GM12878 (cell line): ENCODE measurements at regions not wholly inside any gene's neighbourhood (a gene's known extent, or its start where the extent isn't known, plus 50 kb on each side); places are given as distances from the start of the nearest gene placed in this dataset.

Source experiments
- ATAC-seq: fragments of 200-7000 bp; cut with Tn5 transposase; 3 replicates; pipeline ENCODE4 v1.9.1; 2020; ENCODE audit warnings: mild to moderate bottlenecking, moderate library complexity
- BruUV-seq: library from RNA; stranded (reverse); fragments of 400-500 nt; replicated peaks from 2 replicates; lab custom pipeline; 2021; lab: Mats Ljungman, UMichigan
- CTCF ChIA-PET: fragments of 300-600 bp; sonication (Branson Sonifier 250); formaldehyde crosslinking; extraction: SDS; loops from one replicate; lab custom pipeline; 2021; ENCODE audit warnings: inconsistent platforms; lab: Yijun Ruan, JAX
- POLR2A ChIA-PET: fragments of 350-600 bp; formaldehyde crosslinking; extraction: SDS; loops from one replicate; lab custom pipeline; 2021; ENCODE audit warnings: inconsistent platforms; lab: Charles Lee
- RAD21 ChIA-PET: fragments of 300-600 bp; sonication (Branson Sonifier 250); formaldehyde crosslinking; loops from one replicate; lab custom pipeline; 2023; ENCODE audit warnings: antibody characterized with exemption; ENCODE audit not compliant: unreplicated experiment; lab: Charles Lee
- SMC1A ChIA-PET: fragments of 300-600 bp; sonication (Branson Sonifier 250); formaldehyde crosslinking; loops from one replicate; lab custom pipeline; 2023; ENCODE audit not compliant: unreplicated experiment, uncharacterized antibody; lab: Charles Lee
- DNase-seq: peaks from one replicate; pipeline ENCODE4 v3.0.0-alpha.2; 2011; ENCODE audit warnings: low read depth, low spot score
- FAIRE-seq: peaks from 3 replicates; lab custom pipeline; 2011; peaks lifted over from hg19 to GRCh38; lab: Jason Lieb, UNC
- H2AFZ ChIP-seq: 2 replicates; pipeline ENCODE4 v1.6.0; 2011; ENCODE audit warnings: low read depth, low read length, control low read depth; ENCODE audit not compliant: control insufficient read depth
- H3K27ac ChIP-seq: 2 replicates; pipeline ENCODE4 v1.5.1; 2011; ENCODE audit warnings: control low read depth; ENCODE audit not compliant: control insufficient read depth, insufficient read depth
- H3K27me3 ChIP-seq, 2 experiments: replicated peaks in 1 of 2; 2 replicates each; pipeline versions ENCODE4 v1.6.0 to v1.6.1; 2011; ENCODE audit warnings: low read length in 1 of 2; ENCODE audit not compliant: control insufficient read depth in 2 of 2, insufficient read depth in 2 of 2
- H3K36me3 ChIP-seq, 2 experiments: 2 replicates each; pipeline ENCODE4 v1.5.1; 2011; ENCODE audit warnings: low read length in 1 of 2; ENCODE audit not compliant: control insufficient read depth in 2 of 2, insufficient read depth in 2 of 2
- H3K4me1 ChIP-seq: 2 replicates; pipeline ENCODE4 v1.6.1; 2011; ENCODE audit warnings: mild to moderate bottlenecking, low read length, moderate library complexity, mixed read lengths; ENCODE audit not compliant: control insufficient read depth, insufficient read depth
- H3K4me2 ChIP-seq: 2 replicates; pipeline ENCODE4 v1.6.0; 2011; ENCODE audit warnings: control low read depth; ENCODE audit not compliant: control insufficient read depth, insufficient read depth
- H3K4me3 ChIP-seq: fragments of 200-600 bp; sonication (generic); 2 replicates; pipeline ENCODE4 v1.5.1; 2016
- H3K79me2 ChIP-seq: 2 replicates; pipeline ENCODE4 v1.6.0; 2011; ENCODE audit warnings: low read length; ENCODE audit not compliant: control insufficient read depth, insufficient read depth
- H3K9ac ChIP-seq: 2 replicates; pipeline ENCODE4 v1.8.0; 2011; ENCODE audit warnings: low read length, control low read depth, mixed read lengths; ENCODE audit not compliant: control insufficient read depth, insufficient read depth
- H3K9me3 ChIP-seq: replicated peaks from 3 replicates; pipeline ENCODE4 v1.5.1; 2011; ENCODE audit warnings: mild to moderate bottlenecking, low read length; ENCODE audit not compliant: control insufficient read depth, insufficient read depth
- H4K20me1 ChIP-seq: 2 replicates; pipeline ENCODE4 v1.6.0; 2011; ENCODE audit not compliant: control insufficient read depth, insufficient read depth
- EZH2 ChIP-seq: IDR thresholded peaks from 2 replicates; pipeline ENCODE4 v1.6.1; 2012; ENCODE audit warnings: low read depth, mild to moderate bottlenecking, control low read depth, inconsistent platforms, low read length, borderline replicate concordance; ENCODE audit not compliant: control insufficient read depth
- IRF4 ChIP-seq: IDR thresholded peaks from 2 replicates; pipeline ENCODE4 v1.6.1; 2011; ENCODE audit warnings: low read depth, low read length
- ZSCAN29 ChIP-seq: fragments of 450-650 bp; IDR thresholded peaks from 2 replicates; pipeline ENCODE4 v1.6.1; 2017; ENCODE audit warnings: mild to moderate bottlenecking, moderate library complexity
- WGBS: methylation state at CpG from one replicate; pipeline ENCODE4 v1.1.6; 2016; ENCODE audit warnings: low lambda C conversion rate; ENCODE audit not compliant: insufficient replicate concordance, insufficient coverage; ENCODE audit errors: missing lambda C conversion rate; 5-methylcytosine and 5-hydroxymethylcytosine counted together
- in situ Hi-C: fragments of 300-500 bp; cut with MboI; formaldehyde crosslinking; loops from 9 replicates; pipeline ENCODE4 v1.14.3; 2018; ENCODE audit warnings: mixed read lengths
- intact Hi-C: fragments of 100-400 bp; cut with micrococcal nuclease; formaldehyde crosslinking; loops from one replicate; pipeline ENCODE4 v1.14.2; 2022; ENCODE audit not compliant: unreplicated experiment
- TF ChIP-seq, protein P1 (sequence below): fragments of 450-650 bp; IDR thresholded peaks from 2 replicates; pipeline ENCODE4 v1.6.1; 2017; ENCODE audit warnings: mild to moderate bottlenecking, moderate library complexity

DNA sequence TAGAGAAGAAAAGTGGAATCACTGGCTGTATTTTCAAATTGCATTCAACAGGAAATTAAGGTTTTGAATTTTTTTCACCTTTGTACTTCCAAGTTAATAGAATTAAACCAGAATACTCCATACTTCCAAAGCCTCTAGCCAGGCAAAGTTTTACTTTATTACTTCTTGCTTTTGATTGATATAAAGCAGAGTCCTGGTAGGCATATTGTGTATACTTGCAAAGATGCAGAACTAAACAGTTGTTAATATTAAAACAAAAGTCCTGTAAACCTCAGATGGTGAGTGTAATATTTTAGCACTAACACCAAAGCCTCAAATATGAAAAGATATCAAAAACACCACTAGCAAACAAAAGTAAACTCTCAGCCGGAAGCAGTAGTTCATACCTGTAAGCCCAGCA is 107.2 kb upstream of the C2CD4B start:
- ATAC-seq: no peak
- WGBS: 94% methylated on average over 1 of the region's 1 CpG
- CTCF ChIA-PET: no interaction called here

More for the DNA sequence above, 107.2 kb upstream of the C2CD4B start:
- RAD21 ChIA-PET: no interaction called here
- no peaks in the 10 kb centered on the region for H3K36me3 ChIP-seq
- no peaks in the 10 kb centered on the region for H3K4me1 ChIP-seq
- DNase-seq (no peak), FAIRE-seq (no peak)
- no peak overlapping the region for H3K4me3 ChIP-seq
- H3K9ac ChIP-seq: no peak overlapping the region
- H3K9me3 ChIP-seq: peaks cover 2% of the 10 kb centered on the region; the same call in 1 of the 3 replicates
- H3K27ac ChIP-seq: no peak overlapping the region
- H3K4me2 ChIP-seq: no peak overlapping the region
- TF ChIP-seq EZH2 (no peak), IRF4 (no peak), ZSCAN29 (no peak)
- TF ChIP-seq, protein P1, sequence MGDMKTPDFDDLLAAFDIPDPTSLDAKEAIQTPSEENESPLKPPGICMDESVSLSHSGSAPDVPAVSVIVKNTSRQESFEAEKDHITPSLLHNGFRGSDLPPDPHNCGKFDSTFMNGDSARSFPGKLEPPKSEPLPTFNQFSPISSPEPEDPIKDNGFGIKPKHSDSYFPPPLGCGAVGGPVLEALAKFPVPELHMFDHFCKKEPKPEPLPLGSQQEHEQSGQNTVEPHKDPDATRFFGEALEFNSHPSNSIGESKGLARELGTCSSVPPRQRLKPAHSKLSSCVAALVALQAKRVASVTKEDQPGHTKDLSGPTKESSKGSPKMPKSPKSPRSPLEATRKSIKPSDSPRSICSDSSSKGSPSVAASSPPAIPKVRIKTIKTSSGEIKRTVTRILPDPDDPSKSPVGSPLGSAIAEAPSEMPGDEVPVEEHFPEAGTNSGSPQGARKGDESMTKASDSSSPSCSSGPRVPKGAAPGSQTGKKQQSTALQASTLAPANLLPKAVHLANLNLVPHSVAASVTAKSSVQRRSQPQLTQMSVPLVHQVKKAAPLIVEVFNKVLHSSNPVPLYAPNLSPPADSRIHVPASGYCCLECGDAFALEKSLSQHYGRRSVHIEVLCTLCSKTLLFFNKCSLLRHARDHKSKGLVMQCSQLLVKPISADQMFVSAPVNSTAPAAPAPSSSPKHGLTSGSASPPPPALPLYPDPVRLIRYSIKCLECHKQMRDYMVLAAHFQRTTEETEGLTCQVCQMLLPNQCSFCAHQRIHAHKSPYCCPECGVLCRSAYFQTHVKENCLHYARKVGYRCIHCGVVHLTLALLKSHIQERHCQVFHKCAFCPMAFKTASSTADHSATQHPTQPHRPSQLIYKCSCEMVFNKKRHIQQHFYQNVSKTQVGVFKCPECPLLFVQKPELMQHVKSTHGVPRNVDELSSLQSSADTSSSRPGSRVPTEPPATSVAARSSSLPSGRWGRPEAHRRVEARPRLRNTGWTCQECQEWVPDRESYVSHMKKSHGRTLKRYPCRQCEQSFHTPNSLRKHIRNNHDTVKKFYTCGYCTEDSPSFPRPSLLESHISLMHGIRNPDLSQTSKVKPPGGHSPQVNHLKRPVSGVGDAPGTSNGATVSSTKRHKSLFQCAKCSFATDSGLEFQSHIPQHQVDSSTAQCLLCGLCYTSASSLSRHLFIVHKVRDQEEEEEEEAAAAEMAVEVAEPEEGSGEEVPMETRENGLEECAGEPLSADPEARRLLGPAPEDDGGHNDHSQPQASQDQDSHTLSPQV: no peak
- no peak overlapping the region for H2AFZ ChIP-seq
- no peaks in the 10 kb centered on the region for H4K20me1 ChIP-seq
- POLR2A ChIA-PET: no interaction called here
- H3K79me2 ChIP-seq: no peaks in the 10 kb centered on the region
- in situ Hi-C loops: no loop called here
- intact Hi-C loops: no loop called here
- H3K27me3 ChIP-seq: no peaks in the 10 kb centered on the region
- SMC1A ChIA-PET: no interaction called here
- BruUV-seq: no TSS peak
